Stimulated activated CD4-positive, alpha-beta T cell treated with anti-CD3 and anti-CD28 coated beads, Interleukin-1b, Interleukin-23, amount 100 ng/mL, for 4 hours (primary cell): ENCODE measurements at regions not wholly inside any gene's neighbourhood (a gene's known extent, or its start where the extent isn't known, plus 50 kb on each side); places are given as distances from the start of the nearest gene placed in this dataset.

ENCODE experiments used
- DNase-seq, 2 donors: peaks; one replicate each; pipeline ENCODE4 v3.0.0-alpha.2; 2020; ENCODE audit warnings: low read depth in 2 of 2

- DNase-seq: no peak
These were observed 338.9 kb downstream of the KLF5 start for GRCh38 chr13:73397496-73398305.

DNA sequence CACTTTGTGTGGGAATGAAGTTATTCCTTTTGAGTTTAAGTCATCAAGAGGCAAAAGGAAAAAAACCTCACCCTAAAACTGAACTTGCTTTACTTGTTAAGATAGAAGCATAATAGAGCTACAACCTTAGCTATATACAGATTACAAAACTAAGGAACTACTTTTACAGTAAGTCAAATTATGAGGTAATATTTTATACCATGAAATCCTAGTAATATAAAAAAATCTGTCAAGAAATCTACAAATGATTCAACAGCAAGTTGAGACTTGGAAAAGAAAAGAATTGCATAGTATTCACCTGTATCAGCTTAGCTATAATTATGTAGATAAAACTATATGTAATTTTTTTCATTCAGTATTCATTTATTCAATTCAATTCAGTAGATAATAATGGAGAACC, 335.3 kb downstream of the KLF5 start:
- DNase-seq: no peak

GRCh38 chr13:73390100-73390499, 331.3 kb downstream of the KLF5 start:
- no peak for DNase-seq

GRCh38 chr13:73388586-73388985, 329.8 kb downstream of the KLF5 start:
- DNase-seq: no peak

GRCh38 chr13:73387318-73387717, 328.5 kb downstream of the KLF5 start:
- DNase-seq: no peak

GRCh38 chr13:73385848-73386247, 327.0 kb downstream of the KLF5 start:
- DNase-seq: no peak

GRCh38 chr13:73372666-73373627, 314.1 kb downstream of the KLF5 start:
- no peak for DNase-seq

DNA sequence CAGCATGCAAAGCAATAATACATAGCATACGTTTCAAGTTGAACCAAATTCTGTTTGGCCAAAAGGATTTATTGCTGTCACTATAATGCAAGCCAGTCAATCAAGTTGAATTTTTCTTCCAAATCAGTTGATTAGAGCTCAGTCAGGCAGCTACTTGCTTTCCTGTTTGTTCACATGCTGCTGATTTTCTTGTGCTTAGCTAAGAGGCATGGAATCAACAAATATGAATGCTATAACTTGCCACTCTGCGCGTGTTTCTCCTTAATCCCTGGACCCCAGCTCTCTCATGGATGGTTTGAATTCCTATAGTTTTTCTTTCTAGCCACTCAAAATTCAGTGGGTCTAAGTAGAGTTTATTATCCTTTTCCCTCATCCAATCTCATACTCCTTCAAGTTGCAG, 311.3 kb downstream of the KLF5 start:
- DNase-seq: no peak

DNA sequence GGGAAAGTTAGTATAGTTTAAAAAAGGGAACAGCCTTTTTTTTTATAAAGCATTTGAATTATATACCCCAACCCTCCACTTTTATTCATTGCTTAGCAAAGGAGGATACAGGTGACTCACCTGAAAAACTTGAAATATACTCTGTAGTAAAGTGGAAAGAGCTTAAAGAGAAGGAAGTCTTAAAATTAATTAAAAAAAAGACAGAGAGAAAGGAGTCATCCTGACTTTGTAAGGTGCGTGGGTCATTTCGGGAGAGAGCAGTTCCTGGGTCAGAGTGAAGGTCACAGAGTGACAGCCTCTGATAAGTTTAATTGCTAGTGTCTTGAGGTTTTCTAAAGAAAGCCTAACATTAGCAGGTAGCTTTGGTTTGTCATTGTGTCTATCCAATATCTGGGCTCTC, 310.3 kb downstream of the KLF5 start:
- DNase-seq: no peak

- DNase-seq: no peak
These were observed 309.8 kb downstream of the KLF5 start for GRCh38 chr13:73368608-73369007.

GRCh38 chr13:73367886-73368285, 309.1 kb downstream of the KLF5 start:
- no peak for DNase-seq

DNA sequence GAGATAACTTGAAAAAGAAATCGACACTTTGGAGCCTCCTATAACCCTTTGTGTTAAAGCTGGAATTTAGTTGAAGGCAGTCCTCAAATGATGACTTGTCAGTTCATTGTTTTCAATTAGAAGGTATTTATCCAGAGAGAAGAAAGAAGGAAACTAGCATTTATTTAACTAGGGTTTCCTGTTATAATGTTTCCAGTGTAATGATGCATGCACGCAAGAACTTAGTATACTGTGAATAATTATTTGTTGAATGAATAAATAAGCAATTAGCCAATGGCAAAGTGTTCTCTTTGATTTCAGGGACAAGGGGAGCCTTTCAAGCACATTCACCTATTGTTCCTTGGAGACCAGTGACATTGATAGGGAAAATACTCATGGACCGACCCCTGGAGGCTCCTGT, 307.4 kb downstream of the KLF5 start:
- no peak for DNase-seq

GRCh38 chr13:73365681-73366080, 306.9 kb downstream of the KLF5 start:
- no peak for DNase-seq

DNA sequence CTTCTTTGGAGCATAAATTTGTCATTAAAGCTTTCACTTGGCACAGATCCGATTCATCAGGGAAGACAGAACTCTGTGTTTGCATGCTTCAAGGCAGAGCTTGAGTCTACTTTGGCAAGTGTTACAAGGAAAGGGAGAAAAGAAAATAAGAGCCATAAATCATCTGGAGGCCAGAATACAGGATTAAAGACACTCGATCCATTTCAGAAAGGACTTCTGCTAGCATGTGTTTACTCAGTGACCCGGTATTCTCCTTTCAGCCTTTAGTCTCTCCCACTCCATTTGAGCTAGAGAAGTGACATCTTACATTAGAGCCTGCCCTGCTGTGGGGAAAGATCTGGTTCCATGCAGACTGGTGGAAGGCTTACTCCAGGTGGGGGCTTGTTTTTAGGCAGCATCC, 306.4 kb downstream of the KLF5 start:
- no peak for DNase-seq

DNA sequence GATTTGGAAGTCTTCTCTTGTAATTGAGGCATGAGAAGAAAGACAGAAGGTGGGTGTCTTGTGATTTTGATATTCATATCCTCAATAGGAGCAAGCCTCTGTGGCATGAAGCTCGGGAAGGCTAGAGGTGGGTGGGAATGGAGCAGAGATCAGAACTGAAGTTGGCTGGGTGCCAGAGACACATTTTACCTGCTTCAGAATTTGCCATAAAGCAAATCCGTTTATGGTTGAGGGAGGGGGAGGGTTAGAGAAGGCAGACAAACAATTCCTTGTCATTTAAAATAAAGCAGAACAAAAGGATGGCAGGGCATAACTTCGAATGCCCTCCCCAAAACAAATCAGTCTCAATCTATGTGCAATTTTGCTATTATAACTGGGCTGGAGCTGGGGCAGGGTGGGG, 305.9 kb downstream of the KLF5 start:
- no peak for DNase-seq

DNA sequence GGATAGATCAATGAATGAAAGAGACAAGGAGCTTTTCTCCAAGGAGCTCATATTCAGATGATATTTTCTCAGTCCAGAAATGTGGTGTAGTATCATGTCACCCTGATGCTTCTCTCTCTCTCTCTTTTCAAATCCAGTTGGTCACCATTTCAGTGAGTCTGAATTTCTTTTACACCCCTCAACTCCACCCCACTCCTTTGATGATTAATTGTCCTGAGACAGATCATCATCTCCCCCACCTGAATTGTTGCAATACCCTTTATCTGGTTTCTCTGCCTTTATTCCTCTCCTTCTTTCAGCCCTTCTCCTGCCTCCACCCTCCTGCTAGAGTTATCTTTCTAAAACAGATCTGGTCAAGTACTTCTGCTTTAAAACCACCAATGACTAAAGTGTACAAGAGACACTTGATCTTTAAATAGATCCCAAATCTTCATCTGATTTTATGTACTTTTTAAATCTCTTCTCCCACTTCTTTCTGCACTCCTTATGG, 299.8 kb downstream of the KLF5 start:
- DNase-seq: no peak

DNA sequence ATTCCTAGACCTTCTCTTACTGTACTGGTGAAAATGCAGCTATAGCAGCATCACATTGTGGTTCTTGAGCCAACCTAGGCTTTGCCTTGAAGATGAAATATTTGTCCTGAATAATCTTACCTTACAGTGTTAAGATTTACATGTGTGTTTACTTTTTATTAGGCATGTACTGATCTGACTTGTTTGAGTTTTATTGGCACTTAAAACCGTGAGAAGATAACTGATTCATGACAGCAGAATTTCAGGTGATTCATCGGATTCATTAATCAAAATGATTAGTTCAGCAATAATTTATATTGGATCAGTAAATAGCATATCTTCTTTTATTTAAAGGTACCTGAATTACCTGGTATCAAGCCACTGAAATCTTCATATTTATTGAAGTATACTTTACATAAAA, 296.3 kb downstream of the KLF5 start:
- DNase-seq: no peak

GRCh38 chr13:73351730-73352129, 292.9 kb downstream of the KLF5 start:
- no peak for DNase-seq

DNA sequence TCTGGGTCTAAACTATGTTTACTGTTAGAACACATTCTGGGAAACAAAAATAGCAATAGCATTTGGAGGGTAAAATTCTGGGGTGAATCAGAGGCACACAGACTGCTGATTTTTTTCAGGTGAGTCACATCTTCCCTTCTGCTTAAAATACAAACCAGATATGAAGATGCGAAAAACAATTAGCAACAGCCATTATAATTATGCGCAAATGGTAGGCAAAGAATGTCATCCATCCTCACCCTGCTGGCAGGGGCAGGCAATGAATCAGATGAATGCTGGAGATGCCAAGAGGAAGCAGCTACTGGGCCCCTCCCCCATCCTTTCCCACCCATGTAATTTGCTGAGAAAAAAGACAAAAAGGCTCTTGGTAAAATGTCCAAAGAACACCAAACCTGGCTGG, 282.9 kb downstream of the KLF5 start:
- DNase-seq: no peak

- no peak for DNase-seq
These were observed 281.3 kb downstream of the KLF5 start for GRCh38 chr13:73340069-73340468.

DNA sequence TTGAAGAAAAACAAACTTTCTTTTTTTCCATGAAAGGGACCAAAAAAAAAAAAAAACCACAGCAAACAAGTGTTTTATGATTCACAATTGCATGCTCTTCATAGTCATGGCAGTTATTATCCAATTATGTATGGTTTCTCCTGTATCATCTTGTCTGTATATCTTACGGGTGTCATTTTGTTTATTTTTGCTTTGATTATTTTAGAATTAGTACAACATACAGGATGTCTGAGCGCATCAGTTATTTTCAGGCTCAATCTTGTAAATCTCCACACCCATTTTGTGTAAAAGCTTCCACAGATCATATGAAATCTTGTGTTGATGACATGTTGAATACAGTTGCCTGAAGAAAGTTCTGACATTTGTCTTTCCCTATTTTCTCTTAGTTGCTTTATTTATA, 280.3 kb downstream of the KLF5 start:
- DNase-seq: no peak

GRCh38 chr13:73338389-73338788, 279.6 kb downstream of the KLF5 start:
- no peak for DNase-seq

DNA sequence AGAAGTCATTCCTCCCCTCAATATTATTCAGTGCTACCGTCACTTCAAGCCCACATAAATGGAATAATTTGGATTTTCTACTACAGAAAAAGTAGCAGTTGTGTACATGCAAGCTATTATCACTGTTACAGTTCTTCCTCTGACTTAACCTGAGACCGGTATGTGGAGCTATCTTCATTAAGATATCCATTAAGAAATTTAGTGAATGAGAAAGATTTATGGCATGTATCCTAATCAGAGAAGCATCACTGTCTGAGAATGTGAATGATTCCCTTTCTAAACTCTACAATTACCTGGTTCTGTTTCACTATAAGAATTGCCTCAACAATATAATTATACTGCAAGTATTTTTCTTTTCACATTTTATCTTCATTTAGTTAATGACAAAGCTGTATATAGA, 278.7 kb downstream of the KLF5 start:
- no peak for DNase-seq
